SH-SY5Y (cell line): ENCODE measurements at regions not wholly inside any gene's neighbourhood (a gene's known extent, or its start where the extent isn't known, plus 50 kb on each side); places are given as distances from the start of the nearest gene placed in this dataset.

Experiments used
- GATA2 ChIP-seq: IDR thresholded peaks from 2 replicates; pipeline ENCODE4 v1.6.1; 2011; ENCODE audit warnings: mild to moderate bottlenecking, low read depth, low read length
- GATA3 ChIP-seq: IDR thresholded peaks from 2 replicates; pipeline ENCODE4 v1.6.1; 2011; ENCODE audit warnings: low read depth, mild to moderate bottlenecking, low read length, moderate library complexity

- no peak for TF ChIP-seq GATA2
- no peak for TF ChIP-seq GATA3
Measured at GRCh38 chr11:92455210-92455790, 230.7 kb downstream of the FAT3 start.
